GM12801 (cell line): ENCODE measurements at regions not wholly inside any gene's neighbourhood (a gene's known extent, or its start where the extent isn't known, plus 50 kb on each side); places are given as distances from the start of the nearest gene placed in this dataset.

Experiments
- CTCF ChIP-seq: IDR thresholded peaks from one replicate; pipeline ENCODE4 v1.5.1; 2011; ENCODE audit warnings: control low read depth; ENCODE audit not compliant: insufficient read length; ENCODE audit errors: extremely low read depth

DNA sequence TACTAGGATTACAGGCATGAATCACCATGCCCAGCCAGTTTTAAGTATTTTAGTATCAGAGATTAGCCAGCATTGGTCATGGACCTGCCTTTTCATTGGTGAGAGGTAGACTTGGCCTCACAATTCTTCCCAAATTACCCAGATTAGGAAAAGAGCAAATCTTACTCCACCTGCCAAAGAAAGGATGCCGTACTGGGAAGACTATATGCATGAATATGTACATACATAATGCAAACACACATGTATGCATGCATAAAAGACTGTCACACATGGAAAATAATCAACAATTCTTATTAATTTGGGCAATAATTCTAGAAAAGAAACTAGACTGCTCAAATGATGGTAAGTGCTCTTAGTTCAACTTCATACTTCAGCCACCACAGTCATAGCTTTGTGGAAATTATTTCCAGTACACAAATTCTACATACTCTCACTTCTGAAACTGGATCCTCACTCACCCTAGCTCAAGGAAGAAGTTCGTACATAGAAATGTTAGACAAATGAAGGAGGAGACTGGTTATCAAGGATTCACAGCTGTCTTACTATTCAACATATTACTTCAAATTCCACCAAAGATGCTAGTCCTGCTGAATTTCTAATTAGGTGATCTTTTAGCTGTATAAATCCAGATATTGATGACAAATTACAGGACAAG lies 73.7 kb downstream of the MINAR2 start:
- TF ChIP-seq CTCF = no peak

DNA sequence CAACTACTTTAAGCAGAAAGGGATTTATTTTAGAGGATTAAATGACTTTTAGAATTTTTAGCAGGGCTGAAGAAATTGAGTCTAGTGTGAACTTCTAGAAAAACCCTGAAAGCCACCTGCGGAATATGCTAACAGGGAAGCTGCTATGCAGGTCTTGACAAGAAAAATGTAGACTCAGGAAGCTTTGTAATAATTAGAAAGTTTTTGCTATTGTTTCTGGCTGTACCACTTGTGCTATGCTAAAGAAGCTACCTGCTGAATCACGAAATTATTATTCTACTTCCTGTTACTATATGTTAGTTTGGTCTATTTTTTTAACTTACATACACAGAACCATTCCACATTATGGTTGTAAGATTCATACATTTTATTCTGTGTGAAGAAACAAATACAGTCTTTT lies 74.0 kb upstream of the CHSY3 start:
- no peak for TF ChIP-seq CTCF

GRCh38 chr5:129836321-129836720 lies 67.9 kb upstream of the CHSY3 start:
- no peak for TF ChIP-seq CTCF

DNA sequence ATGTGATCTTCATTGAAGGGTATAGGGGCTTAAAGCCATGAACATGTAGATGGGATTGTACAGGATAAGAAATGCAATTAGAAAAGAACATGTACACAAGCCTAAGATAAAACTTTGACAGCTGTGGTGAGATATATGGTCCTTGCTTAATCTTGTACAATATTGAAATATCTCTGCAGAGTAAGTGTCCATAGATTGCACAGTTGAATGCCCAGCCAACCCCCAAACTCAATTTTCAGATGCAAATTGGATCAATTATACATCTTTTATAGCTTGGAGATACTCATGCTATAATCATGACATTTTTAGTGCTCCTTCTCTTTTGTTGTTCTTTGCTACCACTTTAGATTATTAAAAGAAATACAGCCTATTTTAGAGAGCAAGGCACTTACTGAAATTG lies 59.5 kb upstream of the CHSY3 start:
- no peak for TF ChIP-seq CTCF

GRCh38 chr5:129852747-129853352 lies 51.4 kb upstream of the CHSY3 start:
- peak; percentile 88 for TF ChIP-seq CTCF

- TF ChIP-seq CTCF = no peak
Observed at GRCh38 chr5:129853588-129853987, 50.7 kb upstream of the CHSY3 start.
